HG03064 (cell line): ENCODE measurements at regions not wholly inside any gene's neighbourhood (a gene's known extent, or its start where the extent isn't known, plus 50 kb on each side); places are given as distances from the start of the nearest gene placed in this dataset.

Experiments used
- ATAC-seq: cut with Tn5 transposase; IDR thresholded peaks from one replicate; pipeline ENCODE4 v1.9.1; 2021; ENCODE audit warnings: low read depth; ENCODE audit not compliant: unreplicated experiment

- no peak for ATAC-seq
These were observed 339.2 kb downstream of the MED10 start for GRCh38 chr5:6039111-6039510.

- no peak for ATAC-seq
These were observed 342.3 kb downstream of the MED10 start for GRCh38 chr5:6036006-6036405.

GRCh38 chr5:6029811-6030271 is 348.5 kb downstream of the MED10 start:
- ATAC-seq: no peak

GRCh38 chr5:6026766-6027406 is 351.5 kb downstream of the MED10 start:
- no peak for ATAC-seq

GRCh38 chr5:6019612-6020011 is 358.7 kb downstream of the MED10 start:
- no peak for ATAC-seq

- ATAC-seq: no peak
These were observed 364.8 kb downstream of the MED10 start for GRCh38 chr5:6013506-6013905.

- no peak for ATAC-seq
These were observed 367.1 kb downstream of the MED10 start for GRCh38 chr5:6011199-6011598.

- ATAC-seq: no peak
These were observed 371.5 kb downstream of the MED10 start for GRCh38 chr5:6006838-6007314.

- no peak for ATAC-seq
These were observed 375.1 kb downstream of the MED10 start for GRCh38 chr5:6003040-6003825.

- ATAC-seq: no peak
These were observed 377.5 kb downstream of the MED10 start for GRCh38 chr5:6000867-6001266.

GRCh38 chr5:5995819-5996218 is 382.5 kb downstream of the MED10 start:
- no peak for ATAC-seq

- no peak for ATAC-seq
These were observed 391.7 kb downstream of the MED10 start for GRCh38 chr5:5986492-5987178.

- no peak for ATAC-seq
These were observed 393.0 kb downstream of the MED10 start for GRCh38 chr5:5985332-5985731.

- ATAC-seq: no peak
These were observed 394.9 kb downstream of the MED10 start for GRCh38 chr5:5983261-5983980.

GRCh38 chr5:5981562-5981961 is 396.8 kb downstream of the MED10 start:
- no peak for ATAC-seq

- no peak for ATAC-seq
These were observed 397.8 kb downstream of the MED10 start for GRCh38 chr5:5980538-5980895.

GRCh38 chr5:5979761-5980537 is 398.4 kb downstream of the MED10 start:
- no peak for ATAC-seq

GRCh38 chr5:5979377-5979760 is 399.0 kb downstream of the MED10 start:
- ATAC-seq: no peak

GRCh38 chr5:5978501-5979376 is 399.6 kb downstream of the MED10 start:
- ATAC-seq: no peak
